T-helper 1 cell treated with Interleukin-12 subunit alpha and Interleukin-12 subunit beta and Interleukin-4 antibody, amounts not matched to agents 30 μg/mL and 1 μg/mL, for 36 hours (primary cell): ENCODE measurements at regions not wholly inside any gene's neighbourhood (a gene's known extent, or its start where the extent isn't known, plus 50 kb on each side); places are given as distances from the start of the nearest gene placed in this dataset.

Experiments
- H3K27ac Mint-ChIP-seq: one replicate; pipeline ENCODE4 v1.8.0; 2021; ENCODE audit warnings: mild to moderate bottlenecking, mixed read lengths
- H3K27me3 Mint-ChIP-seq: one replicate; pipeline ENCODE4 v1.8.0; 2021; ENCODE audit warnings: low read depth, mixed read lengths
- H3K36me3 Mint-ChIP-seq: one replicate; pipeline ENCODE4 v1.8.0; 2021; ENCODE audit warnings: low read depth, mixed read lengths
- H3K4me1 Mint-ChIP-seq: one replicate; pipeline ENCODE4 v1.8.0; 2021; ENCODE audit warnings: low read depth, mixed read lengths
- H3K4me3 Mint-ChIP-seq: one replicate; pipeline ENCODE4 v1.8.0; 2021; ENCODE audit warnings: mild to moderate bottlenecking, moderate library complexity, mixed read lengths
- H3K9me3 Mint-ChIP-seq: one replicate; pipeline ENCODE4 v1.8.0; 2021; ENCODE audit warnings: mixed read lengths

DNA sequence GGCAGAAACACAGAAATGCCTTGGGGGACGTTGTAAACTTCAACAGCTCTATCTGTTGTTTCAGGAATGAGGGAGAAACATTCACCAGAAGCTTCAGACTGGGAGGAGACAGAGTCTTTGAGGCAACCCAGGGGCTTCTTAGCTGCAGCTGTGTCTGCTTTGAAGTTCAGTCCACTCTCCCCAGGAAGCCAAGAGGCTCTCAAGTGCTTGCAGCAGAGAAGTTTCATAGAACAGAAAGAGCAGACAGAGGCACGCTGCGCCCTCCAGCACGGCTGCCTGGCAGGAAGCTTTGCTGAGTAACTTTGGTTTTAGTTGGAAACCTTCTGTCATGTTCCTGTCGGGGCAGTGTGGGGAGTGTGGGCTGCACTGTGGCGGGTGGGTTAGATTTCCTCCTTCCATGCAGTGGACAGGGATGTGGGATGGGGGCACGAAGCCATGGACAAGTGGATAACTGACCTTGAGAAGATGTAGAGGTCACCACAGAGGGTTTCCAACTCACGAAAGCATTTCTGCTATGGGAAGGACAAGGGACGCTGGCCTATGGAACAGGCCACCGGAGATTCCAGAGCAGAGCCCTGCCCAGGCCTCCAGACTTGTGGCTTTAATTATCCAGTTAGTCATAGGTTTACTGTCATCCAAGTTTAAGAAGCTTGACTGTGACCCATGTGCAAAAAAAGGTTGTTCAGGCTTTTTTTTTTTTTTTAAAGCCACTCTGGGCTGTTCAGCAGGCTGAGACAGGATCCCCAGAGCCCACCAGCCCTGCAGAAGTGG is 107.7 kb downstream of the ARF6 start:
- Mint-ChIP-seq H3K4me1 (peaks cover 54% of the 10 kb centered on the region), H3K9me3 (no peaks in the 10 kb centered on the region), H3K4me3 (peak overlapping the region; percentile 78), H3K36me3 (peaks cover 10% of the 10 kb centered on the region), H3K27me3 (no peaks in the 10 kb centered on the region), H3K27ac (peak overlapping the region; percentile 99)

- peak overlapping the region; percentile 99 for H3K27ac Mint-ChIP-seq
- H3K36me3 Mint-ChIP-seq = peaks cover 10% of the 10 kb centered on the region
- H3K4me1 Mint-ChIP-seq = peaks cover 50% of the 10 kb centered on the region
- H3K27me3 Mint-ChIP-seq = no peaks in the 10 kb centered on the region
- H3K9me3 Mint-ChIP-seq = no peaks in the 10 kb centered on the region
- peak overlapping the region; percentile 85 for H3K4me3 Mint-ChIP-seq
Observed at GRCh38 chr14:50001151-50001998, 108.5 kb downstream of the ARF6 start.

GRCh38 chr14:50001999-50002925 is 109.4 kb downstream of the ARF6 start:
- no peaks in the 10 kb centered on the region for H3K9me3 Mint-ChIP-seq
- H3K27me3 Mint-ChIP-seq = no peaks in the 10 kb centered on the region
- peak overlapping the region; percentile 99 for H3K27ac Mint-ChIP-seq
- peaks cover 14% of the 10 kb centered on the region for H3K36me3 Mint-ChIP-seq
- peaks cover 52% of the 10 kb centered on the region for H3K4me1 Mint-ChIP-seq
- H3K4me3 Mint-ChIP-seq = peak overlapping the region; percentile 90

GRCh38 chr14:50002926-50003212 is 110.0 kb downstream of the ARF6 start:
- Mint-ChIP-seq H3K9me3 (no peaks in the 10 kb centered on the region), H3K4me1 (peaks cover 54% of the 10 kb centered on the region), H3K36me3 (peaks cover 12% of the 10 kb centered on the region), H3K27me3 (no peaks in the 10 kb centered on the region), H3K4me3 (peak overlapping the region; percentile 90), H3K27ac (peak overlapping the region; percentile 99)

DNA sequence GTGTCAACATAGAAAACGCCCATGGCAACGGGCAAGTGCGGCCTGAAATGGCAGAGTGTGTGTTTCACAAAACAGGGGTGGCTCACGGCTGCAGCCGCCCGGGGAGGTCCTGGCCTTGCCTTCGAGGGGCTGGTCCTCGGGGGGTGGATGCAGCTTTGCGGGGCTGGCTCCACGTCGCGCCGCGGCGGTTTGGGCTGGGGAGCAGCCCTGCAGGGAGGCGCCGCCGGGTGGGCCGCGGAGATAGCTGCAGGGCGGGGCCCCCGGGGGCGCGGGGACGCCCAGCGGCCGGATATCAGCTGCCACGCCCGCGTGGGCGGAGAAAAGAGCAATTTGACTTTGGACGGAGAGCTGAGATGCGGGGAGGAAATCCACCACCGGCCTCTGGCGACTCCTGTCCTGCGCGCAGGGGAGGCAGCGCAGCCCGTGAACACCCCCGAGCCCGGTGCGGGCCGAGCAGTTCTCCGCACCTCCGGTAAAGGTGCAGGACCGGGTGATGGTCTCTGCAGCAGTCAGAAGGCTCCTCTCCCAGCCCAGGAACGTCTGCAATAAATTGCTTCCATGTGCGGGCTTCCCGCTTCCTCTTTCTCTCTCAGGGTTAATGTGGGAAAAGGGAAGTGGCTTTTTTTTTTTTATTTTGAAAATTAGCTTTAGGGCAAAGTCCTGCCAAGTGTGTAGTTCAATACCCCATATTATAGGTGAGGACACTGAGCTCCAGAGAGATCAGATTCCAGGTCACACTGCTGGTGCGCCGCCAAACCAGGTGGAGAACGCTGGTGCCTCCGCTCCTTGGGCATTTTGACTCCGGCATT is 110.5 kb downstream of the ARF6 start:
- H3K4me1 Mint-ChIP-seq = peaks cover 54% of the 10 kb centered on the region
- H3K9me3 Mint-ChIP-seq = no peaks in the 10 kb centered on the region
- no peaks in the 10 kb centered on the region for H3K27me3 Mint-ChIP-seq
- H3K4me3 Mint-ChIP-seq = peak overlapping the region; percentile 90
- H3K36me3 Mint-ChIP-seq = peaks cover 12% of the 10 kb centered on the region
- H3K27ac Mint-ChIP-seq = peak overlapping the region; percentile 99

DNA sequence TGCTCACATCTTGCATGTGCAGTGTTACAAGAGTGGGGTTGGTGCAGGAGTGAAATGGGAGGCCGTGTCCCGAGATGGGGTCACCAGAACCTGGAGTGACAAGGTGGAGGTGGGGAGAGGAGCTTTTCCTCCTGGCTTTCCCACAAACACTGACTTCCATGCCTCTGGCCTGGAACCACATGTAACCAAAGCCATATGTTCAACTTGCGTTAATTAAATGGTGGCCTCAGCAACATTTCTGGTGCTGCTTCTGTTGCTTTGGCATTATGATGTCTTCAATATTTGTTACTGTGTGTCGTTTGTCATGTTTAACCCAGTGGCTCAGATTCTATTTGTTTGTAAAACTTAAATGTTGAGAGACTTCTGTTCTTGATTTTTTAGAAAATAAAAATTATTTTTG is 110.2 kb downstream of the VCPKMT start:
- Mint-ChIP-seq H3K9me3 (no peaks in the 10 kb centered on the region), H3K27me3 (no peaks in the 10 kb centered on the region), H3K27ac (no peak overlapping the region), H3K4me1 (peaks cover 41% of the 10 kb centered on the region), H3K4me3 (no peak overlapping the region), H3K36me3 (peaks cover 20% of the 10 kb centered on the region)

DNA sequence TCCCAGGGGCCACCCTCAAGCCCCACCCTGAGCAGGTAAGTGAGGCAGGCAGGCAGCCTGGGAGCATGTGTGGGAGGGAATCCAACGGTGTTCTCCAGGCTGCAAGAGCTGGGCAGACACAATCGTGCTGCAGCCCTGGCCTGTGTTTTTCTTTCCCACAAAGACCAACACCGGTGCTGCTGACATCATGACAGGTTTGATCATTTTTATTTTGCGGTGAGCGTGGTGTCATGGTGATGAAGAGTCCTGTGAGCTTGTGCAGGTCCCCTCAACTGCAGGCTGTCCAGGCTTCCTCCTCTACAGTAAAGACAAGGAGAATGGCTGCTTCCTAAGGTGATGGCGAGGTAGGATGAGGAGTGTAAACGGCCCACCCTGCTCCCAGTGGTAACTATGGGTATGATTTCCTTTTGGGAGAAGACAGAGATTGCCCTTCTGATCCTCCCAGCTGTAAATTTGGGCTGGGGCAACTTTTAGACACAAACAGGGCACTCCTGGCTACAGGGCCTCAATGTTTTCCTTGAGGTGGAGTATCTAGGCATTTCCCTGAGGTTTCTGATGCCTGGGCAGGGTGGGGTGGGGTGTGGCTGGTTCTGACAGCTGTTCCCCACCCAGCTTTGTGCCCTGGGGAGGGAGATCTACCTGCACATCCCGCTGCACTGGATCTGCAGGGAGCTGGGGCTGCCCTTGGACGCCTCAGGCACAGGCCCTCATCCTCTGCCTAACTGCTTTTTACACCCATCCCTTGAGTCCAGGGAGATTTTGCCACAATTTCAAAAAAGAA is 109.1 kb downstream of the VCPKMT start:
- no peak overlapping the region for H3K27ac Mint-ChIP-seq
- no peak overlapping the region for H3K4me3 Mint-ChIP-seq
- H3K36me3 Mint-ChIP-seq = peaks cover 20% of the 10 kb centered on the region
- H3K27me3 Mint-ChIP-seq = no peaks in the 10 kb centered on the region
- peaks cover 35% of the 10 kb centered on the region for H3K4me1 Mint-ChIP-seq
- no peaks in the 10 kb centered on the region for H3K9me3 Mint-ChIP-seq

DNA sequence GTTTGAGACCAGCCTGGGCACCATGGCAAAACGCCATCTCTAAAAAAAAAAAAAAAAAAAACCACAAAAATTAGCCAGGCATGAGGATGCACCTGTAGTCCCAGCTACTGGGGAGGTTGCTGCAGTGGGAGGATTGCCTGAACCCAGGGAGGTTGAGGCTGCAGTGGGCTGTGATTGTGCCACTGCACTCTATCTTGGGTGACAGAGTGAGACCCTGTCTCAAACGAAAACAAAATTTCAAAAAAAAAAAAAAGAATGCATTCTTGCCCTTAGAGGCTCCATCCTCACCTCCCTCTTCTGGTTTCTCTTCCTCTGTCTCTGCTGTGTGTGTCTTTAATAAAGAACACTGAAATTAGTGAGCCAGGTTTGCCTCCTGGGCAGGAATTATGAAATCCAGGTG is 107.8 kb downstream of the VCPKMT start:
- peaks cover 21% of the 10 kb centered on the region for H3K36me3 Mint-ChIP-seq
- H3K4me1 Mint-ChIP-seq = peaks cover 36% of the 10 kb centered on the region
- H3K9me3 Mint-ChIP-seq = no peaks in the 10 kb centered on the region
- H3K27ac Mint-ChIP-seq = no peak overlapping the region
- no peak overlapping the region for H3K4me3 Mint-ChIP-seq
- H3K27me3 Mint-ChIP-seq = no peaks in the 10 kb centered on the region

DNA sequence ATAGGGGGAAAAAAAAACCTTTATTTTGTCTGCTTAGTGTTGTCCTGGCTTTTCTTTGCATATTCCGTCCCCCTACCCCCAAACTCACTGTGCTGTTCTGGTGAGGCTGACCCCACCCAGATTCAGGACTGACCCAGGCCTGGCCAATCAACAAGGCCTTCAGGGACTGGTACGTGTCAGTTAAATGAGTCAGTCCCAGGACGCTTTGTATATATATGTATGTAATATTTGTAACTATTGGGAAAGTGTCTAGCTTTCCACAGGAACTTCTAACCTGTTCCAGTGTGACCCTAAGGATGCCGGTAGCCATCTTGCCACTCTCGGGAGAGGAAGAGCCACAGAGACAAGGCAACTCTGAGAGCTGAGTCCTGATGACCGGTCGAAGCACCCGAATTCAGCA is 107.4 kb downstream of the VCPKMT start:
- H3K27me3 Mint-ChIP-seq = no peaks in the 10 kb centered on the region
- H3K36me3 Mint-ChIP-seq = peaks cover 22% of the 10 kb centered on the region
- peaks cover 36% of the 10 kb centered on the region for H3K4me1 Mint-ChIP-seq
- H3K9me3 Mint-ChIP-seq = no peaks in the 10 kb centered on the region
- no peak overlapping the region for H3K27ac Mint-ChIP-seq
- H3K4me3 Mint-ChIP-seq = no peak overlapping the region

- H3K27ac Mint-ChIP-seq = no peak overlapping the region
- H3K4me3 Mint-ChIP-seq = no peak overlapping the region
- H3K9me3 Mint-ChIP-seq = peaks cover 1% of the 10 kb centered on the region
- peaks cover 26% of the 10 kb centered on the region for H3K36me3 Mint-ChIP-seq
- H3K27me3 Mint-ChIP-seq = no peaks in the 10 kb centered on the region
- peaks cover 41% of the 10 kb centered on the region for H3K4me1 Mint-ChIP-seq
Observed at GRCh38 chr14:50010752-50011151, 105.6 kb downstream of the VCPKMT start.

GRCh38 chr14:50011242-50011641 is 105.1 kb downstream of the VCPKMT start:
- H3K4me3 Mint-ChIP-seq = no peak overlapping the region
- H3K27ac Mint-ChIP-seq = no peak overlapping the region
- peaks cover 5% of the 10 kb centered on the region for H3K9me3 Mint-ChIP-seq
- H3K4me1 Mint-ChIP-seq = peaks cover 44% of the 10 kb centered on the region
- peaks cover 30% of the 10 kb centered on the region for H3K36me3 Mint-ChIP-seq
- no peaks in the 10 kb centered on the region for H3K27me3 Mint-ChIP-seq

DNA sequence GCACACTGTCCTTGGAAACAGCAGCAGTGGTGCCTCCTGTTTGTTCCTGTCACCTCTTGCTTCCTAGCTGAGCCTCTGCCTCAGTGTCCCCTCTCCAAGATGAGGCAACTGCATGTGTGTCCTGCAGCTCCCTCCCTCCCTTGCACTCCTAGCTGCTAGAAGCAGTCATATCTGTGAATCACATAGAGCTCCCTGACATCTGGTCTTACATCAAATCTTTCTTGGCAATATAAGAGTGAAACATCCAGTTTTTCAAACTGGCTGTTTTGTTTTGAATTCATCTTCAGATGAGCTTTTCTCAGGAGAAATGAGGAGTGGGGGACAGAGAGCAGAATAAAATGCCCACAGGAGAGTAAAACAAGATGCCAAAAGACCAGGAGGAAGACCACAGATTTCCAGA is 103.7 kb downstream of the VCPKMT start:
- Mint-ChIP-seq H3K9me3 (peaks cover 5% of the 10 kb centered on the region), H3K27me3 (no peaks in the 10 kb centered on the region), H3K4me3 (no peak overlapping the region), H3K27ac (no peak overlapping the region), H3K4me1 (peaks cover 40% of the 10 kb centered on the region), H3K36me3 (peaks cover 30% of the 10 kb centered on the region)

GRCh38 chr14:50013198-50013918 is 103.0 kb downstream of the VCPKMT start:
- Mint-ChIP-seq H3K36me3 (peaks cover 30% of the 10 kb centered on the region), H3K4me3 (no peak overlapping the region), H3K9me3 (peaks cover 5% of the 10 kb centered on the region), H3K27ac (no peak overlapping the region), H3K27me3 (no peaks in the 10 kb centered on the region), H3K4me1 (peaks cover 40% of the 10 kb centered on the region)
